ENCODE measurements at regions not wholly inside any gene's neighbourhood (a gene's known extent, or its start where the extent isn't known, plus 50 kb on each side); places are given as distances from the start of the nearest gene placed in this dataset.

DNA sequence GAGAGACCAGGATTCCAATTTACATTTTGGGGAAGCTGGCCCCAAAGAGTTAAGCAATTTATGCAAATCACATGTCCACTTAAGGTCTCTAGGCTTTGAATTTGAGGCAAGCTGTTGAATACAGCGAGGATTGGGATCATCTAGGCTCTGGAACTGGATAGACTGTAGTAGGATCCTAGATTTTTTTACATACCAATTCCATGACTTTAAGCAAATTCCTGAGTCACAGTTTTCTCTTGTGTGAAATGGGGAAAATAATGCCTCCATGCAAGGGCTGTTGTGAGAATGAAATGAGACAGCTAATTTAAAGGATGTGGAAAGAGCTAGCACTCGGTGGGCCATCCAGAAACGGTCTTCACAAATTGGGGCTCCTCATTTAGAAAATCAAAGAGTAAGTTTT, 103.4 kb downstream of the MINAR1 start:
- no peaks in the 10 kb centered on the region for H3K27me3 ChIP-seq (ENCODE audit: insufficient read depth, low read depth)
- H4K20me1 ChIP-seq (ENCODE audit: insufficient read depth) = no peaks in the 10 kb centered on the region
- no peaks in the 10 kb centered on the region for H3K79me2 ChIP-seq (ENCODE audit: insufficient read depth, low read depth)
- no peaks in the 10 kb centered on the region for H3K4me1 ChIP-seq (ENCODE audit: low read depth, poor library complexity, severe bottlenecking)
- TF ChIP-seq, protein P1, sequence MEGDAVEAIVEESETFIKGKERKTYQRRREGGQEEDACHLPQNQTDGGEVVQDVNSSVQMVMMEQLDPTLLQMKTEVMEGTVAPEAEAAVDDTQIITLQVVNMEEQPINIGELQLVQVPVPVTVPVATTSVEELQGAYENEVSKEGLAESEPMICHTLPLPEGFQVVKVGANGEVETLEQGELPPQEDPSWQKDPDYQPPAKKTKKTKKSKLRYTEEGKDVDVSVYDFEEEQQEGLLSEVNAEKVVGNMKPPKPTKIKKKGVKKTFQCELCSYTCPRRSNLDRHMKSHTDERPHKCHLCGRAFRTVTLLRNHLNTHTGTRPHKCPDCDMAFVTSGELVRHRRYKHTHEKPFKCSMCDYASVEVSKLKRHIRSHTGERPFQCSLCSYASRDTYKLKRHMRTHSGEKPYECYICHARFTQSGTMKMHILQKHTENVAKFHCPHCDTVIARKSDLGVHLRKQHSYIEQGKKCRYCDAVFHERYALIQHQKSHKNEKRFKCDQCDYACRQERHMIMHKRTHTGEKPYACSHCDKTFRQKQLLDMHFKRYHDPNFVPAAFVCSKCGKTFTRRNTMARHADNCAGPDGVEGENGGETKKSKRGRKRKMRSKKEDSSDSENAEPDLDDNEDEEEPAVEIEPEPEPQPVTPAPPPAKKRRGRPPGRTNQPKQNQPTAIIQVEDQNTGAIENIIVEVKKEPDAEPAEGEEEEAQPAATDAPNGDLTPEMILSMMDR (conservative IDR thresholded peaks at IDR 0.05; ENCODE audit: low read depth, low read length) = no peak
- no peak overlapping the region for H3K27ac ChIP-seq
- no peak overlapping the region for H3K9ac ChIP-seq
- no peak overlapping the region for H2AFZ ChIP-seq (ENCODE audit: low read depth)
- no peak overlapping the region for H3K4me3 ChIP-seq (IDR thresholded peaks at IDR 0.05; ENCODE audit: insufficient read depth, low read depth, low read length)
- H3K4me2 ChIP-seq = no peak overlapping the region
- no peaks in the 10 kb centered on the region for H3K36me3 ChIP-seq (ENCODE audit: insufficient read depth)

DNA sequence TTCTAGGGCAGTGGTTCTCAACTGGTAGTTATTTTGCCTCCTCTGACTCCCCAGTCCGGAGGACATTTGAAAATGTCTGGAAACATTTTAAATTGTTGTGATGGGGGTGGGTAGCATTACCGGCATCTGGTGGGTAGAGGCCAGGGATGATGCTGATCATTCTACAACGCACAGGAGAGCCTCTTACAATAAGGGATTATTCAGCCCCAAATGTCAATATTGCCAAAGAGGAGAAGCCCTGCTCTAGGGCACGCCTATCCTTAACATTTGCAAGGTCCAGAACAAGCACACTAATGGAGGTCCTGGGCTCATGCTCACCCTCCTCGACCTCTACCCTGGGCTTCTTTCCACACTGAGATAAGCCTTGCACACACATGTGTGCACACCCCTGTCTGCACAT, 106.4 kb downstream of the MINAR1 start:
- Histone ChIP-seq H3K4me3 (IDR thresholded peaks at IDR 0.05; ENCODE audit: insufficient read depth, low read depth, low read length) (no peak overlapping the region), H3K27me3 (ENCODE audit: insufficient read depth, low read depth) (no peaks in the 10 kb centered on the region), H3K36me3 (ENCODE audit: insufficient read depth) (no peaks in the 10 kb centered on the region), H3K4me1 (ENCODE audit: low read depth, poor library complexity, severe bottlenecking) (no peaks in the 10 kb centered on the region), H3K4me2 (no peak overlapping the region), H3K27ac (no peak overlapping the region), H4K20me1 (ENCODE audit: insufficient read depth) (no peaks in the 10 kb centered on the region), H3K9ac (no peak overlapping the region), H3K79me2 (ENCODE audit: insufficient read depth, low read depth) (no peaks in the 10 kb centered on the region), H2AFZ (ENCODE audit: low read depth) (no peak overlapping the region)
- TF ChIP-seq, protein P1 (conservative IDR thresholded peaks at IDR 0.05; ENCODE audit: low read depth, low read length) = no peak

DNA sequence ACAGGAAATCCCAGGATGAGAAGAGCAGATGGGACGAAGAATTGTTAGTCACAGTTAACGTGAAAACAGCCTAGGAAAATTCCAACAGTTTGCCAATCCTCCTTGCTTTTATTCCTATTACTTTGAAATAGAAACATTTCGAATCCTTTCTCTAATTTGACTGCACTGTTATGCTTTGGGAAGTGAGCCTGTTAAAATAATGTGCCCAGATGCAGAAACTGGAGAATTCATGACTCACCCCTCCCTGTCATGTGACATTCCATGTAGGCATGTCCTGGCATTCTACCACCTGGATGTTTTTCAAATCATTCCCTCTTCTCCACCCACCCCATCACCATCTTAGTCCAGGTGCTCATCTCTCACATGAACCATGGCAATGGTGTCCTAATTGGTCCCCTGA, 107.3 kb downstream of the MINAR1 start:
- Histone ChIP-seq H4K20me1 (ENCODE audit: insufficient read depth) (no peaks in the 10 kb centered on the region), H3K4me1 (ENCODE audit: low read depth, poor library complexity, severe bottlenecking) (no peaks in the 10 kb centered on the region), H3K4me3 (IDR thresholded peaks at IDR 0.05; ENCODE audit: insufficient read depth, low read depth, low read length) (no peak overlapping the region), H3K79me2 (ENCODE audit: insufficient read depth, low read depth) (no peaks in the 10 kb centered on the region), H3K27ac (no peak overlapping the region), H3K36me3 (ENCODE audit: insufficient read depth) (no peaks in the 10 kb centered on the region), H3K27me3 (ENCODE audit: insufficient read depth, low read depth) (no peaks in the 10 kb centered on the region), H3K9ac (no peak overlapping the region), H2AFZ (ENCODE audit: low read depth) (no peak overlapping the region), H3K4me2 (no peak overlapping the region)
- TF ChIP-seq, protein P1 (conservative IDR thresholded peaks at IDR 0.05; ENCODE audit: low read depth, low read length) = no peak

DNA sequence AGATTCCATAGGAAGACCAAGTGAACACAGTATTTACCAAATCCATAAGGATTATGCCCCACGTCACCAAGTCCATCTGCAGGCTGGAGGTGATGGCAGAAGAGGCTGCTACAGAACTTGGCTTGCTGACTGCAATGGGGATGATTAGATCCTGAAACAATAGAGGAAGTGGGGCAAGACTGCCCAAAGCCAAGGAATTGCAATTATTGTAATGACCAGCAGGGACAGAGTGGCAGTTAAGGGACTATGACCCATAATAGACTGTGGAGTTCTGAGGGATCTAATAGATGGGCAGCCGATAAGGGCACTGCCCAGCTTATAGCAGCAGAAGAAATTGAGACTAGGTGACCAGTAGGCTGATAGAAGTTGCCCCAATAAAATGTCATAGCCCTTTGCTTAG, 108.4 kb downstream of the MINAR1 start:
- no peak overlapping the region for H3K4me2 ChIP-seq
- TF ChIP-seq, protein P1 (conservative IDR thresholded peaks at IDR 0.05; ENCODE audit: low read depth, low read length) = 0 out of 2 replicates have a peak, but pooled peaks have one; percentile 39
- no peak overlapping the region for H3K4me3 ChIP-seq (IDR thresholded peaks at IDR 0.05; ENCODE audit: insufficient read depth, low read depth, low read length)
- H3K79me2 ChIP-seq (ENCODE audit: insufficient read depth, low read depth) = no peaks in the 10 kb centered on the region
- no peak overlapping the region for H3K27ac ChIP-seq
- H2AFZ ChIP-seq (ENCODE audit: low read depth) = no peak overlapping the region
- H3K27me3 ChIP-seq (ENCODE audit: insufficient read depth, low read depth) = no peaks in the 10 kb centered on the region
- H3K9ac ChIP-seq = no peak overlapping the region
- H3K36me3 ChIP-seq (ENCODE audit: insufficient read depth) = no peaks in the 10 kb centered on the region
- H4K20me1 ChIP-seq (ENCODE audit: insufficient read depth) = no peaks in the 10 kb centered on the region
- no peaks in the 10 kb centered on the region for H3K4me1 ChIP-seq (ENCODE audit: low read depth, poor library complexity, severe bottlenecking)

All from KMS-11 (cell line).